ENCODE measurements at regions not wholly inside any gene's neighbourhood (a gene's known extent, or its start where the extent isn't known, plus 50 kb on each side); places are given as distances from the start of the nearest gene placed in this dataset.

GRCh38 chr2:207473049-207473930, 56.5 kb upstream of the CREB1 start:
- ChIA-PET CTCF (interaction anchor here (0.6 to 2.1 kb wide), 6 partner anchors 77 to 679 kb away, joined by 3 to 9 read pairs (median 3); no protein-coding TSS in a partner anchor), POLR2A (no interaction called here)
- TF ChIP-seq SUZ12 (IDR thresholded peaks at IDR 0.05) (no peak), ZNF384 (IDR thresholded peaks at IDR 0.05) (no peak), ARNT (IDR thresholded peaks at IDR 0.05) (no peak), L3MBTL2 (conservative IDR thresholded peaks at IDR 0.05) (no peak), SP1 (IDR thresholded peaks at IDR 0.05) (no peak), FOXA1 (IDR thresholded peaks at IDR 0.05) (no peak), NFRKB (IDR thresholded peaks at IDR 0.05) (no peak), CTBP1 (IDR thresholded peaks at IDR 0.05; ENCODE audit: borderline replicate concordance) (no peak), BHLHE40 (IDR thresholded peaks at IDR 0.05; ENCODE audit: borderline replicate concordance) (no peak), ELF4 (IDR thresholded peaks at IDR 0.05) (no peak), TARDBP (IDR thresholded peaks at IDR 0.05) (no peak), HDGF (IDR thresholded peaks at IDR 0.05; ENCODE audit: borderline replicate concordance) (no peak), PKNOX1 (IDR thresholded peaks at IDR 0.05) (no peak), FOXM1 (IDR thresholded peaks at IDR 0.05; ENCODE audit: borderline replicate concordance) (no peak), FOXK2 (IDR thresholded peaks at IDR 0.05) (no peak), LEF1 (IDR thresholded peaks at IDR 0.05; ENCODE audit: borderline replicate concordance) (no peak)
- DNase-seq (ENCODE audit: extremely low spot score) = peak; percentile 32

GRCh38 chr2:207473931-207474235, 55.9 kb upstream of the CREB1 start:
- POLR2A ChIA-PET = no interaction called here
- CTCF ChIA-PET = interaction anchor here (0.6 to 2.1 kb wide), 4 partner anchors 183 to 679 kb away, joined by 3 to 9 read pairs (median 3); no protein-coding TSS in a partner anchor
- TF ChIP-seq PKNOX1 (IDR thresholded peaks at IDR 0.05) = no peak
- no peak for TF ChIP-seq TARDBP (IDR thresholded peaks at IDR 0.05)
- TF ChIP-seq CTBP1 (IDR thresholded peaks at IDR 0.05; ENCODE audit: borderline replicate concordance) = no peak
- TF ChIP-seq BHLHE40 (IDR thresholded peaks at IDR 0.05; ENCODE audit: borderline replicate concordance) = no peak
- no peak for TF ChIP-seq ELF4 (IDR thresholded peaks at IDR 0.05)
- TF ChIP-seq FOXA1 (IDR thresholded peaks at IDR 0.05) = no peak
- TF ChIP-seq HDGF (IDR thresholded peaks at IDR 0.05; ENCODE audit: borderline replicate concordance) = no peak
- TF ChIP-seq ZNF384 (IDR thresholded peaks at IDR 0.05) = no peak
- DNase-seq (ENCODE audit: extremely low spot score) = no peak

- ChIA-PET CTCF (no interaction called here), POLR2A (no interaction called here)
- no peak for TF ChIP-seq SP1 (IDR thresholded peaks at IDR 0.05)
- TF ChIP-seq FOXM1 (IDR thresholded peaks at IDR 0.05; ENCODE audit: borderline replicate concordance) = no peak
- TF ChIP-seq HDGF (IDR thresholded peaks at IDR 0.05; ENCODE audit: borderline replicate concordance) = no peak
- no peak for TF ChIP-seq NFRKB (IDR thresholded peaks at IDR 0.05)
- TF ChIP-seq ELF4 (IDR thresholded peaks at IDR 0.05) = no peak
- TF ChIP-seq L3MBTL2 (conservative IDR thresholded peaks at IDR 0.05) = no peak
- TF ChIP-seq PKNOX1 (IDR thresholded peaks at IDR 0.05) = no peak
- no peak for TF ChIP-seq ARNT (IDR thresholded peaks at IDR 0.05)
- TF ChIP-seq ZNF384 (IDR thresholded peaks at IDR 0.05) = no peak
- no peak for TF ChIP-seq CTBP1 (IDR thresholded peaks at IDR 0.05; ENCODE audit: borderline replicate concordance)
- no peak for TF ChIP-seq FOXA1 (IDR thresholded peaks at IDR 0.05)
- no peak for TF ChIP-seq TARDBP (IDR thresholded peaks at IDR 0.05)
- TF ChIP-seq BHLHE40 (IDR thresholded peaks at IDR 0.05; ENCODE audit: borderline replicate concordance) = no peak
- no peak for TF ChIP-seq SUZ12 (IDR thresholded peaks at IDR 0.05)
- TF ChIP-seq LEF1 (IDR thresholded peaks at IDR 0.05; ENCODE audit: borderline replicate concordance) = no peak
- no peak for TF ChIP-seq FOXK2 (IDR thresholded peaks at IDR 0.05)
- DNase-seq (ENCODE audit: extremely low spot score) = peak; percentile 50
Measured at GRCh38 chr2:207474863-207475485, 54.8 kb upstream of the CREB1 start.

- DNase-seq (ENCODE audit: extremely low spot score) = no peak
- POLR2A ChIA-PET = no interaction called here
- CTCF ChIA-PET = no interaction called here
Measured at GRCh38 chr2:207475546-207475945, 54.2 kb upstream of the CREB1 start.

More at GRCh38 chr2:207475546-207475945, 54.2 kb upstream of the CREB1 start:
- TF ChIP-seq SUZ12 (IDR thresholded peaks at IDR 0.05) (no peak), CTBP1 (IDR thresholded peaks at IDR 0.05; ENCODE audit: borderline replicate concordance) (no peak), HDGF (IDR thresholded peaks at IDR 0.05; ENCODE audit: borderline replicate concordance) (no peak), PKNOX1 (IDR thresholded peaks at IDR 0.05) (no peak), ZNF384 (IDR thresholded peaks at IDR 0.05) (no peak), FOXA1 (IDR thresholded peaks at IDR 0.05) (no peak), BHLHE40 (IDR thresholded peaks at IDR 0.05; ENCODE audit: borderline replicate concordance) (no peak), L3MBTL2 (conservative IDR thresholded peaks at IDR 0.05) (no peak), FOXK2 (IDR thresholded peaks at IDR 0.05) (no peak), ELF4 (IDR thresholded peaks at IDR 0.05) (no peak)
